Ovary (tissue), 3 donors: ENCODE measurements at regions not wholly inside any gene's neighbourhood (a gene's known extent, or its start where the extent isn't known, plus 50 kb on each side); places are given as distances from the start of the nearest gene placed in this dataset.

Experiments
- EP300 ChIP-seq: sonication (generic); formaldehyde crosslinking; IDR thresholded peaks from one replicate; pipeline ENCODE4 v1.6.1; 2017; ENCODE audit warnings: antibody characterized with exemption
- POLR2A ChIP-seq: fragments of 450-650 bp; IDR thresholded peaks from one replicate; pipeline ENCODE4 v1.6.1; 2017; ENCODE audit warnings: antibody characterized with exemption, mild to moderate bottlenecking, moderate library complexity
- TF ChIP-seq, protein P1 (sequence below), 3 donors: fragments of 450-650 bp in 2 of 3; fragments of 200-600 bp in 1 of 3; IDR thresholded peaks; one replicate each; pipeline versions ENCODE4 v1.5.1 to v1.8.0; 2016 to 2022; ENCODE audit warnings: antibody characterized with exemption in 3 of 3, mild to moderate bottlenecking in 1 of 3
- donor health status: DM: no; HTN: no; CAD: no.

- TF ChIP-seq, protein P1, sequence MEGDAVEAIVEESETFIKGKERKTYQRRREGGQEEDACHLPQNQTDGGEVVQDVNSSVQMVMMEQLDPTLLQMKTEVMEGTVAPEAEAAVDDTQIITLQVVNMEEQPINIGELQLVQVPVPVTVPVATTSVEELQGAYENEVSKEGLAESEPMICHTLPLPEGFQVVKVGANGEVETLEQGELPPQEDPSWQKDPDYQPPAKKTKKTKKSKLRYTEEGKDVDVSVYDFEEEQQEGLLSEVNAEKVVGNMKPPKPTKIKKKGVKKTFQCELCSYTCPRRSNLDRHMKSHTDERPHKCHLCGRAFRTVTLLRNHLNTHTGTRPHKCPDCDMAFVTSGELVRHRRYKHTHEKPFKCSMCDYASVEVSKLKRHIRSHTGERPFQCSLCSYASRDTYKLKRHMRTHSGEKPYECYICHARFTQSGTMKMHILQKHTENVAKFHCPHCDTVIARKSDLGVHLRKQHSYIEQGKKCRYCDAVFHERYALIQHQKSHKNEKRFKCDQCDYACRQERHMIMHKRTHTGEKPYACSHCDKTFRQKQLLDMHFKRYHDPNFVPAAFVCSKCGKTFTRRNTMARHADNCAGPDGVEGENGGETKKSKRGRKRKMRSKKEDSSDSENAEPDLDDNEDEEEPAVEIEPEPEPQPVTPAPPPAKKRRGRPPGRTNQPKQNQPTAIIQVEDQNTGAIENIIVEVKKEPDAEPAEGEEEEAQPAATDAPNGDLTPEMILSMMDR (IDR thresholded peaks at IDR 0.05) = no peak
- TF ChIP-seq EP300 (no peak), POLR2A (no peak)
Measured at GRCh38 chr2:12587729-12588522, 128.8 kb upstream of the TRIB2 start.
